ENCODE measurements at regions not wholly inside any gene's neighbourhood (a gene's known extent, or its start where the extent isn't known, plus 50 kb on each side); places are given as distances from the start of the nearest gene placed in this dataset.
"Not testable (repeated sequence)": the region's sequence is repeated elsewhere in the genome, so short reads cannot be mapped to it uniquely, and the experiment has no call there.

DNA sequence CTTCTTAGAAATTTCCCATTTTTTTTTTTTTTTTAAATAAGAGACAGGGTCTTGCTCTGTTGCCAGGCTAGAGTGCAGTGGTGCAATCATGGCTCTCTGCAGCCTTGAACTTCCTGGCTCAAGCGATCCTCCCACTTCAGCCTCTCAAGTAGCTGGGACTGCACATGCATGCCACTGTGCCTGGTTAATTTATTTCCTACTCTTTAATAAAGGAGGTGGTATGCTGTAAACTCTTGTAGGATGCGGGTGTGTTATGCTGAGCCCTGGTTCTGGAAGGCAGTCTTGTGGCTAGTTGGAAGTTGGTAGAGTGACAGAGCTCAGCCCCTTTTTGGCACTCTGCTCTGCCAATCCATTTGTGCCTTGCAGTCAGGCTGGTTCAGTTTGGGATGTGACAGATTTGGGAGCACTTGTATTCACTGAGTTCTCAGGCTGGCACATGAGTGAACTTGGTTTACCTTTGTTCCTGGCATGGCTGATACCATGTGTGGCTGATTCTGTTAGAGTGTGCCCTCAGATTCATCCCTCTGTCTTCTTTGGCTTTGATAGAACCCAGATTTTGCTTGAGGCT, 58.3 kb downstream of the NPIPB11 start:
- TF ChIP-seq, protein P1, sequence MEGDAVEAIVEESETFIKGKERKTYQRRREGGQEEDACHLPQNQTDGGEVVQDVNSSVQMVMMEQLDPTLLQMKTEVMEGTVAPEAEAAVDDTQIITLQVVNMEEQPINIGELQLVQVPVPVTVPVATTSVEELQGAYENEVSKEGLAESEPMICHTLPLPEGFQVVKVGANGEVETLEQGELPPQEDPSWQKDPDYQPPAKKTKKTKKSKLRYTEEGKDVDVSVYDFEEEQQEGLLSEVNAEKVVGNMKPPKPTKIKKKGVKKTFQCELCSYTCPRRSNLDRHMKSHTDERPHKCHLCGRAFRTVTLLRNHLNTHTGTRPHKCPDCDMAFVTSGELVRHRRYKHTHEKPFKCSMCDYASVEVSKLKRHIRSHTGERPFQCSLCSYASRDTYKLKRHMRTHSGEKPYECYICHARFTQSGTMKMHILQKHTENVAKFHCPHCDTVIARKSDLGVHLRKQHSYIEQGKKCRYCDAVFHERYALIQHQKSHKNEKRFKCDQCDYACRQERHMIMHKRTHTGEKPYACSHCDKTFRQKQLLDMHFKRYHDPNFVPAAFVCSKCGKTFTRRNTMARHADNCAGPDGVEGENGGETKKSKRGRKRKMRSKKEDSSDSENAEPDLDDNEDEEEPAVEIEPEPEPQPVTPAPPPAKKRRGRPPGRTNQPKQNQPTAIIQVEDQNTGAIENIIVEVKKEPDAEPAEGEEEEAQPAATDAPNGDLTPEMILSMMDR (IDR thresholded peaks at IDR 0.05) = not testable (repeated sequence)
- not testable (repeated sequence) for TF ChIP-seq POLR2A (IDR thresholded peaks at IDR 0.05)

Data from testis (tissue), 2 donors.